GM12874 (cell line): ENCODE measurements at regions not wholly inside any gene's neighbourhood (a gene's known extent, or its start where the extent isn't known, plus 50 kb on each side); places are given as distances from the start of the nearest gene placed in this dataset.

ENCODE experiments used
- TF ChIP-seq, protein P1 (sequence below): IDR thresholded peaks from 2 replicates; pipeline ENCODE4 v1.5.1; 2011; ENCODE audit warnings: low read depth, mild to moderate bottlenecking, control low read depth, low read length, moderate library complexity; ENCODE audit not compliant: insufficient read depth

DNA sequence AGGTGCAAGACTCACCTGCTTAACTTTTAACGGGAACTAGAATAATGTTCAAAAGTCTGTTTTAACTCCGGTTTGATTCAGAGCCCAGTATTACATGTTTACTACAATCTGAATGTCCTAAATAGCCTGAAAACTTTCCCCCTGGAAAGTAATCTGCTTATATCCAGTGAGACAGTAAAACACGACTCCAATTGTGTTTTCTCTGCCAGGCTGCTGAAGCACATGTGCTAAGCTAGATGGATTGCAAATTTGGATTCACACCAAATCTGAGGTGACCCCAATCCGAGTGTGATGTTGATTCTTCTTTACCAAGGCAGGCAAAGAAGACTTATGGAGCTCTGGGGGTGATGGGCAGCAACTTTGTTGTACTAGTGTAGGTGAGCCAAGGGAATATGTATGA is 158.7 kb upstream of the PDGFD start:
- TF ChIP-seq, protein P1, sequence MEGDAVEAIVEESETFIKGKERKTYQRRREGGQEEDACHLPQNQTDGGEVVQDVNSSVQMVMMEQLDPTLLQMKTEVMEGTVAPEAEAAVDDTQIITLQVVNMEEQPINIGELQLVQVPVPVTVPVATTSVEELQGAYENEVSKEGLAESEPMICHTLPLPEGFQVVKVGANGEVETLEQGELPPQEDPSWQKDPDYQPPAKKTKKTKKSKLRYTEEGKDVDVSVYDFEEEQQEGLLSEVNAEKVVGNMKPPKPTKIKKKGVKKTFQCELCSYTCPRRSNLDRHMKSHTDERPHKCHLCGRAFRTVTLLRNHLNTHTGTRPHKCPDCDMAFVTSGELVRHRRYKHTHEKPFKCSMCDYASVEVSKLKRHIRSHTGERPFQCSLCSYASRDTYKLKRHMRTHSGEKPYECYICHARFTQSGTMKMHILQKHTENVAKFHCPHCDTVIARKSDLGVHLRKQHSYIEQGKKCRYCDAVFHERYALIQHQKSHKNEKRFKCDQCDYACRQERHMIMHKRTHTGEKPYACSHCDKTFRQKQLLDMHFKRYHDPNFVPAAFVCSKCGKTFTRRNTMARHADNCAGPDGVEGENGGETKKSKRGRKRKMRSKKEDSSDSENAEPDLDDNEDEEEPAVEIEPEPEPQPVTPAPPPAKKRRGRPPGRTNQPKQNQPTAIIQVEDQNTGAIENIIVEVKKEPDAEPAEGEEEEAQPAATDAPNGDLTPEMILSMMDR = no peak

DNA sequence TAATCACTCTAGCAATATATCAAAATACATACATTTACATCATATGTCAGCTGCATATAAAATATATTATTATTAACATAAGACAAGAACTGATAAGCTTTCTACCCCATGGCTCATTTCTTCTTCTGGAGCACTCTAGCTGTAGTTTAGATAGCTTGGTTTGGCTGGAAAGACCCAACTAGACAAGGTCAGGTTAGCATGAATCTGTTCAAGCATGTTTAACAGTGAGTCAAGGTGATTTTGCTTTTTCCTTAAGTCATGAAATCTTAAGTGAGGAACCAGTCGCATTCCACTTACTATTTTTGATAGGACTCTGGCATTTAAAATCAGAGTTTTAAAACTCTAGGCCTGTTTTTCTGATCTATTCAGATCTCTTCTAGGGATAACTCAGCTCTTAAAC is 157.0 kb upstream of the PDGFD start:
- TF ChIP-seq, protein P1 = no peak

GRCh38 chr11:104320097-104320496 is 156.2 kb upstream of the PDGFD start:
- TF ChIP-seq, protein P1 = no peak

- TF ChIP-seq, protein P1 = no peak
Measured at GRCh38 chr11:104319396-104319795, 155.4 kb upstream of the PDGFD start.

DNA sequence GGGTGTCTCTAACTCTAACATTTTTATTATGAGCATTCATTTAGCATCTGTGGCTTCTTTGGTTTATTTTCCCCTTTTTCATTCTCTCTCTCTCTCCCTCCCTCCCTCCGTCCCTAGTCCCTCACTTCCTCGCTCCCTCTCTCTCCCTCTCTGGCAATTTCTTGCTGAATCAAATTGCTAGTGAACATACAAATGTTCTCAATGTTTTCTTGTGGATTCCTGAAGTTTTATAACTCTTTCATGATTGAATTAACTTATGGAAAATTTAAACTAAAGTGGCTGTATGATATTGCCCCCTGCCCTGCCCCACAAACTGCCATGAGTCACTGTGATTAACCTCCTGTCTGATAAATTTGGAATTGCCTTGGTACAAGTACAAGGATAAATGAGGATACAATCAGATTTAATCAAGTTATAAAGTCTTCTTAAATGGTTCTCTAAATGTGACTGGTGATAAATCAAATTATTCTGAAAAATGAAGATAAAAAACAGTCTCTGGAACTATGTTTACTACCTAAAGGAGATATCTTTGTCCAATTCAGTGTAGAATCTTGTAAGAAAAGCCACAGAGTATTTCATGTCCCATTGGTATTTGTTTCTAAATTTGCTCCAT is 143.0 kb upstream of the PDGFD start:
- TF ChIP-seq, protein P1 = no peak

DNA sequence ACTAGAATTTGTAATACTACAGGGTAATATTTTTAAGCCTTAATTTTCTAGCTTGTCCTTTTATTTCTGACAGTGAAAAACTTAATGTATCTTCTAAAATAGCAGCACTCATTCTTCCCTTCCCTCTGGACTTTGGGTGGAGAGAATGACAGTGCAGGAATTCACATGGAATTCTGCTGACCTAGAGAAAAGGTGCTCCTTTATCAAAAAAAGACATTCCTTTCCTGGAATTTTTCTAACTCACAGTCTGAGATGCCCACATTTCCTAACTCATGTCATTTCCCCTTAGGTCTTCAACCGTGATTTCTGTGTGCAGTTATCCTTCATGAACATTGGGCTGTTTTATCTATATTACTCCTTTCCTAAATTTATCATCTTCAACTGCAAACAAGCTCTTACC is 137.8 kb upstream of the PDGFD start:
- TF ChIP-seq, protein P1 = no peak

DNA sequence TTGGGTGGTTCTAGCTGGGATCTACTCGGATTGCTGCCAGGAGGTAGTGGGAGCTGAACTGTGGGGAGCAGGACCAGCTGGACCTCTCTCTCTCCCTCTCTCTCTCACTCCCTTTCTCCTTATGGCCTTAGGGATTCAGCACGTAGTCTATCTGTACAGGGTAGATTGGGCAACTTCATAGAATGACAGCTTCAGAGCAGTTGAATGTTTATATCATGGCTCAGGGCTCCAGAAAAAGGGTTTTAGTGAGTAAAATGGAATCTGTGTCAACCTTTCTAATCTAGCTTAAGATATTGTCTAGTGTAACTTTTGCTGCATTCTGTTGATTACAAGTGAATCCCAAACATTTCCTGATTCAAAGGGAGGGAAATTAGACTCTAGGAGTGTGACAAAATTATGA is 127.7 kb upstream of the PDGFD start:
- TF ChIP-seq, protein P1 = no peak

DNA sequence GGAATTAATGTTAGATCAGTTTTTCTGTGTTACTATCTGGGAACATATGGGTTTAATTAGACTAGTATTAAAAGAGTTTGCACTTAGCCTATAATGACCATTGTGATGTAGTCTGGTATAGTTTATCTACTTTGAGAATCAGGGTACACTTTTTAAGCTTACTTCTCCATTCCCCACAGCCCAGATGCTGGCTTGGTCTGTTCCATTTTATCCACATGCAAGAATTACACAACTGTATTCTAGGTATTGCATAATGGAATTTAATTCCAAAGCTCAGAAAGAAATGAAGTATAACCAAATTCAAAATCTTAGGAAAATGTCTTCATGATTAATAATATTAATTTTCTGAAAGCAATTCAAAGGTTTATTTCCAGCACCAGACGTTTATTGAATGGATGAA is 122.2 kb upstream of the PDGFD start:
- TF ChIP-seq, protein P1 = no peak
